Thoracic aorta (tissue), 2 donors: ENCODE measurements at regions not wholly inside any gene's neighbourhood (a gene's known extent, or its start where the extent isn't known, plus 50 kb on each side); places are given as distances from the start of the nearest gene placed in this dataset.

ENCODE experiments used
- ATAC-seq: fragments of 150-250 bp; one replicate; pipeline ENCODE4 v1.8.0; 2017; ENCODE audit warnings: low read depth; ENCODE audit not compliant: insufficient number of reproducible peaks, low FRiP score
- DNase-seq: peaks from one replicate; pipeline ENCODE4 v3.0.0-alpha.2; 2020; ENCODE audit warnings: low spot score
- H3K27ac ChIP-seq, 2 donors: fragments of 200-600 bp; sonication (generic); 1 replicate in 1 of 2; 2 replicates in 1 of 2; pipeline ENCODE4 v1.5.1; 2016; ENCODE audit warnings: mild to moderate bottlenecking in 2 of 2, moderate library complexity in 2 of 2
- H3K27me3 ChIP-seq: fragments of 200-600 bp; sonication (generic); replicated peaks from 2 replicates; pipeline ENCODE4 v1.6.0; 2016; ENCODE audit warnings: mild to moderate bottlenecking; ENCODE audit not compliant: insufficient read depth
- H3K36me3 ChIP-seq: fragments of 200-600 bp; sonication (generic); one replicate; pipeline ENCODE4 v1.5.1; 2016
- H3K4me1 ChIP-seq, 2 donors: fragments of 200-600 bp; sonication (generic); 1 replicate in 1 of 2; 2 replicates in 1 of 2; pipeline versions ENCODE4 v1.5.1 to v1.6.0; 2016; ENCODE audit warnings: low read depth in 2 of 2, mild to moderate bottlenecking in 1 of 2; ENCODE audit not compliant: control insufficient read depth in 1 of 2
- H3K4me3 ChIP-seq: fragments of 200-600 bp; sonication (generic); 2 replicates; pipeline ENCODE4 v1.5.1; 2016; ENCODE audit warnings: mild to moderate bottlenecking
- H3K9me3 ChIP-seq: fragments of 200-600 bp; sonication (generic); 2 replicates; pipeline ENCODE4 v1.5.1; 2016
- CTCF ChIP-seq: fragments of 200-600 bp; sonication (generic); IDR thresholded peaks from one replicate; pipeline ENCODE4 v1.5.1; 2019; ENCODE audit warnings: antibody characterized with exemption

GRCh38 chr5:125278711-125279110, 532.3 kb upstream of the ZNF608 start:
- H3K36me3 ChIP-seq, result no peaks in the 10 kb centered on the region
- no peak for TF ChIP-seq CTCF
- no peak for ATAC-seq
- H3K4me3 ChIP-seq, result no peak overlapping the region
- no peaks in the 10 kb centered on the region for H3K9me3 ChIP-seq
- no peak for DNase-seq
- H3K27ac ChIP-seq, result no peak overlapping the region
- peaks cover 0 to 15% of the 10 kb centered on the region in 2 donors for H3K4me1 ChIP-seq
- no peaks in the 10 kb centered on the region for H3K27me3 ChIP-seq

- no peaks in the 10 kb centered on the region for H3K9me3 ChIP-seq
- H3K4me3 ChIP-seq, result no peak overlapping the region
- no peak for DNase-seq
- H3K27ac ChIP-seq, result no peak overlapping the region
- H3K27me3 ChIP-seq, result no peaks in the 10 kb centered on the region
- H3K36me3 ChIP-seq, result no peaks in the 10 kb centered on the region
- ATAC-seq, result no peak
- H3K4me1 ChIP-seq, result peaks cover 0 to 10% of the 10 kb centered on the region in 2 donors
- no peak for TF ChIP-seq CTCF
These were observed 535.2 kb upstream of the ZNF608 start for GRCh38 chr5:125281667-125282066.

GRCh38 chr5:125283372-125283771, 536.9 kb upstream of the ZNF608 start:
- TF ChIP-seq CTCF, result no peak
- ATAC-seq (no peak), DNase-seq (no peak)
- H3K4me3 ChIP-seq, result no peak overlapping the region
- H3K27ac ChIP-seq, result no peak overlapping the region
- no peaks in the 10 kb centered on the region for H3K4me1 ChIP-seq
- no peaks in the 10 kb centered on the region for H3K36me3 ChIP-seq
- no peaks in the 10 kb centered on the region for H3K27me3 ChIP-seq
- H3K9me3 ChIP-seq, result no peaks in the 10 kb centered on the region

GRCh38 chr5:125286271-125286670, 539.8 kb upstream of the ZNF608 start:
- H3K36me3 ChIP-seq, result no peaks in the 10 kb centered on the region
- no peaks in the 10 kb centered on the region for H3K27me3 ChIP-seq
- no peak overlapping the region for H3K4me3 ChIP-seq

GRCh38 chr5:125289606-125290005, 543.2 kb upstream of the ZNF608 start:
- peaks cover 0 to 6% of the 10 kb centered on the region in 2 donors for H3K4me1 ChIP-seq
- ATAC-seq (no peak), DNase-seq (no peak)
- no peak overlapping the region for H3K4me3 ChIP-seq
- H3K36me3 ChIP-seq, result no peaks in the 10 kb centered on the region
- no peaks in the 10 kb centered on the region for H3K27me3 ChIP-seq
- no peaks in the 10 kb centered on the region for H3K9me3 ChIP-seq
- no peak overlapping the region for H3K27ac ChIP-seq
- TF ChIP-seq CTCF, result no peak

More at GRCh38 chr5:125286271-125286670, 539.8 kb upstream of the ZNF608 start:
- no peak for DNase-seq
- no peak for TF ChIP-seq CTCF
- ATAC-seq, result no peak
- H3K4me1 ChIP-seq, result no peaks in the 10 kb centered on the region
- no peak overlapping the region for H3K27ac ChIP-seq
- H3K9me3 ChIP-seq, result no peaks in the 10 kb centered on the region
